H9 (cell line): ENCODE measurements at regions not wholly inside any gene's neighbourhood (a gene's known extent, or its start where the extent isn't known, plus 50 kb on each side); places are given as distances from the start of the nearest gene placed in this dataset.

ENCODE experiments used
- DNase-seq: peaks from one replicate; pipeline ENCODE4 v3.0.0-alpha.2; 2017
- H2AFZ ChIP-seq: one replicate; pipeline ENCODE4 v1.6.1; 2013; ENCODE audit warnings: mild to moderate bottlenecking, low read length, control low read depth, moderate library complexity
- H2AK5ac ChIP-seq: 2 replicates; pipeline ENCODE4 v1.6.1; 2013; ENCODE audit warnings: low read length, control low read depth, mixed read lengths; ENCODE audit not compliant: insufficient read length
- H2BK120ac ChIP-seq: one replicate; pipeline ENCODE4 v1.6.1; 2013; ENCODE audit warnings: low read depth, mild to moderate bottlenecking, low read length, control low read depth, inconsistent platforms; ENCODE audit not compliant: poor library complexity, severe bottlenecking
- H2BK12ac ChIP-seq: 2 replicates; pipeline ENCODE4 v1.6.1; 2013; ENCODE audit warnings: low read length, control low read depth, mixed read lengths, low read depth; ENCODE audit not compliant: insufficient read length
- H2BK15ac ChIP-seq: 2 replicates; pipeline ENCODE4 v1.6.1; 2013; ENCODE audit warnings: low read depth, low read length, control low read depth
- H2BK20ac ChIP-seq: one replicate; pipeline ENCODE4 v1.6.1; 2013; ENCODE audit warnings: low read depth, mild to moderate bottlenecking, low read length, control low read depth, inconsistent platforms; ENCODE audit not compliant: poor library complexity, severe bottlenecking
- H2BK5ac ChIP-seq: 2 replicates; pipeline ENCODE4 v1.6.1; 2013; ENCODE audit warnings: low read length, control low read depth, mixed read lengths; ENCODE audit not compliant: insufficient read length
- H3K14ac ChIP-seq: 2 replicates; pipeline ENCODE4 v1.6.1; 2013; ENCODE audit warnings: low read length, control low read depth; ENCODE audit not compliant: insufficient read depth
- H3K18ac ChIP-seq: 2 replicates; pipeline ENCODE4 v1.6.1; 2013; ENCODE audit warnings: low read depth, mild to moderate bottlenecking, mixed read lengths, low read length, control low read depth; ENCODE audit not compliant: insufficient read length
- H3K23ac ChIP-seq: 2 replicates; pipeline ENCODE4 v1.6.1; 2013; ENCODE audit warnings: low read length, control low read depth, mixed read lengths, low read depth; ENCODE audit not compliant: insufficient read length
- H3K23me2 ChIP-seq: 2 replicates; pipeline ENCODE4 v1.6.1; 2013; ENCODE audit warnings: low read depth, mild to moderate bottlenecking, mixed read lengths, low read length, control low read depth; ENCODE audit not compliant: insufficient read length, poor library complexity, severe bottlenecking
- H3K27ac ChIP-seq: 2 replicates; pipeline ENCODE4 v1.5.1; 2013; ENCODE audit warnings: low read length, control low read depth, mixed read lengths, low read depth; ENCODE audit not compliant: insufficient read length
- H3K27me3 ChIP-seq: 2 replicates; pipeline ENCODE4 v1.6.1; 2013; ENCODE audit warnings: low read length, control low read depth, inconsistent platforms; ENCODE audit not compliant: insufficient read depth
- H3K4ac ChIP-seq: 2 replicates; pipeline ENCODE4 v1.6.1; 2013; ENCODE audit warnings: low read depth, mild to moderate bottlenecking, control low read depth, inconsistent platforms, low read length, moderate library complexity
- H3K4me1 ChIP-seq: 2 replicates; pipeline ENCODE4 v1.6.1; 2013; ENCODE audit warnings: low read length, control low read depth, inconsistent platforms; ENCODE audit not compliant: insufficient read depth
- H3K4me2 ChIP-seq: 2 replicates; pipeline ENCODE4 v1.6.1; 2013; ENCODE audit warnings: low read length, control low read depth, mixed read lengths; ENCODE audit not compliant: insufficient read length, insufficient read depth
- H3K56ac ChIP-seq: 2 replicates; pipeline ENCODE4 v1.6.1; 2013; ENCODE audit warnings: low read depth, mild to moderate bottlenecking, mixed read lengths, low read length, control low read depth; ENCODE audit not compliant: insufficient read length
- H3K79me1 ChIP-seq: 2 replicates; pipeline ENCODE4 v1.6.1; 2013; ENCODE audit warnings: low read depth, mild to moderate bottlenecking, moderate library complexity, low read length, control low read depth, inconsistent platforms; ENCODE audit not compliant: insufficient read depth, poor library complexity, severe bottlenecking
- H3K79me2 ChIP-seq: 2 replicates; pipeline ENCODE4 v1.6.1; 2013; ENCODE audit warnings: low read length, control low read depth, inconsistent platforms; ENCODE audit not compliant: insufficient read depth
- H3K9ac ChIP-seq: 2 replicates; pipeline ENCODE4 v1.6.1; 2013; ENCODE audit warnings: low read length, control low read depth, mixed read lengths; ENCODE audit not compliant: insufficient read length; ENCODE audit errors: extremely low read depth
- H3K9me3 ChIP-seq: one replicate; pipeline ENCODE4 v1.6.1; 2013; ENCODE audit warnings: low read depth, low read length, inconsistent platforms; ENCODE audit not compliant: control insufficient read depth
- H3T11ph ChIP-seq: one replicate; pipeline ENCODE4 v1.6.1; 2013; ENCODE audit warnings: mild to moderate bottlenecking, low read length, control low read depth, inconsistent platforms
- H4K20me1 ChIP-seq: one replicate; pipeline ENCODE4 v1.6.1; 2013; ENCODE audit not compliant: control insufficient read depth, insufficient read length, insufficient read depth
- H4K5ac ChIP-seq: 2 replicates; pipeline ENCODE4 v1.6.1; 2013; ENCODE audit warnings: low read depth, mild to moderate bottlenecking, mixed read lengths, low read length, control low read depth; ENCODE audit not compliant: insufficient read length
- H4K8ac ChIP-seq: replicated peaks from 2 replicates; pipeline ENCODE4 v1.6.1; 2013; ENCODE audit warnings: low read length, control low read depth, mixed read lengths, low read depth; ENCODE audit not compliant: insufficient read length
- H4K91ac ChIP-seq: 2 replicates; pipeline ENCODE4 v1.6.1; 2013; ENCODE audit warnings: low read depth, mild to moderate bottlenecking, moderate library complexity, mixed read lengths, low read length, control low read depth; ENCODE audit not compliant: insufficient read length
- H3K27ac Mint-ChIP-seq, 3 experiments: 2 replicates in 2 of 3; 3 replicates in 1 of 3; pipeline ENCODE4 v1.8.0; 2020 to 2021; ENCODE audit warnings: mixed read lengths in 3 of 3, mild to moderate bottlenecking in 1 of 3, moderate library complexity in 1 of 3
- H3K27me3 Mint-ChIP-seq: 2 replicates; pipeline ENCODE4 v1.8.0; 2021; ENCODE audit warnings: low read depth, mild to moderate bottlenecking, moderate library complexity, mixed read lengths
- H3K36me3 Mint-ChIP-seq, 3 experiments: 2 replicates in 2 of 3; 3 replicates in 1 of 3; pipeline ENCODE4 v1.8.0; 2020 to 2021; ENCODE audit warnings: low read depth in 3 of 3, mixed read lengths in 3 of 3; ENCODE audit not compliant: insufficient read depth in 1 of 3
- H3K4me1 Mint-ChIP-seq, 2 experiments: 2 replicates each; pipeline ENCODE4 v1.8.0; 2020; ENCODE audit warnings: mixed read lengths in 2 of 2
- H3K4me3 Mint-ChIP-seq, 2 experiments: 2 replicates in 1 of 2; 3 replicates in 1 of 2; pipeline ENCODE4 v1.8.0; 2020 to 2021; ENCODE audit warnings: mild to moderate bottlenecking in 2 of 2, mixed read lengths in 2 of 2, moderate library complexity in 1 of 2
- H3K9me3 Mint-ChIP-seq, 2 experiments: 2 replicates in 1 of 2; 3 replicates in 1 of 2; pipeline ENCODE4 v1.8.0; 2020; ENCODE audit warnings: mild to moderate bottlenecking in 2 of 2, mixed read lengths in 2 of 2, moderate library complexity in 1 of 2
- WGBS: extraction: QIAGEN DNeasy Blood & Tissue Kit; methylation state at CpG from one replicate; pipeline ENCODE4 v1.1.7; 2013; ENCODE audit warnings: missing lambda C conversion rate, low lambda C conversion rate, mixed read lengths; ENCODE audit not compliant: insufficient read length; ENCODE audit errors: extremely low coverage; 5-methylcytosine and 5-hydroxymethylcytosine counted together
- TF ChIP-seq, protein P1 (sequence below): fragments of 200-600 bp; sonication (generic); conservative IDR thresholded peaks from 3 replicates; pipeline ENCODE4 v1.8.0; 2021; ENCODE audit warnings: antibody characterized with exemption, mild to moderate bottlenecking

DNA sequence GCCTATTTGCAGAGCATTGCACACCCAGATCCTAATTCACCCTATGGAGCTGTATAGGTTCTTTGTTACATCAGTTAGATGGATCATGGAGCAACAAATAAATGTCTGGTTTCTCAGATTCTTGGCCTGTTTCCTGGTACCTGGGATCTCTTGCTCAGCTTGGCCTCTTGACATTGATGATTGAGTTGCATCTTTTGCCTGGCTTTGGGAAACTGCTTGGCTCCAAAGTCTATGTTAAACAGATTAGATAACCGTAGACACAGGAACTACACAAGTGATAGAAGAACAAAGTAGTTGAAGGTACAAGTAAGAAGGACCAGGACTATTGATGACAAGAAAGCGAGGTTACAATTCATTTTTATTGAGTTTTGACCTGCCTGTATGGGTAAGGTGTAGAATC, 77.3 kb downstream of the TMEM100 start:
- Mint-ChIP-seq H3K27me3 (no peaks in the 10 kb centered on the region), H3K36me3 (no peaks in the 10 kb centered on the region; a peak in 2 of 7 replicates), H3K27ac (no peak overlapping the region), H3K4me1 (peaks cover 13 to 19% of the 10 kb centered on the region in 2 experiments), H3K4me3 (no peak overlapping the region), H3K9me3 (no peaks in the 10 kb centered on the region)
- Histone ChIP-seq H3K18ac (no peak overlapping the region), H2AK5ac (no peak overlapping the region), H3K79me2 (no peaks in the 10 kb centered on the region), H3K4ac (no peak overlapping the region), H3K27me3 (no peaks in the 10 kb centered on the region), H3K23ac (no peak overlapping the region), H4K5ac (no peak overlapping the region), H2BK12ac (no peak overlapping the region), H3K79me1 (no peaks in the 10 kb centered on the region), H2BK120ac (no peak overlapping the region), H3K56ac (no peak overlapping the region), H3K4me1 (no peaks in the 10 kb centered on the region), H3T11ph (no peak overlapping the region), H2AFZ (no peak overlapping the region), H2BK5ac (no peak overlapping the region), H4K8ac (no peak overlapping the region), H2BK20ac (no peak overlapping the region), H4K20me1 (no peaks in the 10 kb centered on the region), H2BK15ac (no peak overlapping the region), H3K9ac (no peak overlapping the region), H4K91ac (no peak overlapping the region), H3K4me2 (no peak overlapping the region), H3K9me3 (no peaks in the 10 kb centered on the region), H3K14ac (no peak overlapping the region), H3K23me2 (no peaks in the 10 kb centered on the region), H3K27ac (no peak overlapping the region)
- TF ChIP-seq, protein P1, sequence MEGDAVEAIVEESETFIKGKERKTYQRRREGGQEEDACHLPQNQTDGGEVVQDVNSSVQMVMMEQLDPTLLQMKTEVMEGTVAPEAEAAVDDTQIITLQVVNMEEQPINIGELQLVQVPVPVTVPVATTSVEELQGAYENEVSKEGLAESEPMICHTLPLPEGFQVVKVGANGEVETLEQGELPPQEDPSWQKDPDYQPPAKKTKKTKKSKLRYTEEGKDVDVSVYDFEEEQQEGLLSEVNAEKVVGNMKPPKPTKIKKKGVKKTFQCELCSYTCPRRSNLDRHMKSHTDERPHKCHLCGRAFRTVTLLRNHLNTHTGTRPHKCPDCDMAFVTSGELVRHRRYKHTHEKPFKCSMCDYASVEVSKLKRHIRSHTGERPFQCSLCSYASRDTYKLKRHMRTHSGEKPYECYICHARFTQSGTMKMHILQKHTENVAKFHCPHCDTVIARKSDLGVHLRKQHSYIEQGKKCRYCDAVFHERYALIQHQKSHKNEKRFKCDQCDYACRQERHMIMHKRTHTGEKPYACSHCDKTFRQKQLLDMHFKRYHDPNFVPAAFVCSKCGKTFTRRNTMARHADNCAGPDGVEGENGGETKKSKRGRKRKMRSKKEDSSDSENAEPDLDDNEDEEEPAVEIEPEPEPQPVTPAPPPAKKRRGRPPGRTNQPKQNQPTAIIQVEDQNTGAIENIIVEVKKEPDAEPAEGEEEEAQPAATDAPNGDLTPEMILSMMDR: no peak
- no peak for DNase-seq
- no CpG with 5 or more reads among the region's 2 CpGs for WGBS
